Neural crest cell (in vitro differentiated cells): ENCODE measurements at regions not wholly inside any gene's neighbourhood (a gene's known extent, or its start where the extent isn't known, plus 50 kb on each side); places are given as distances from the start of the nearest gene placed in this dataset.

Experiments
- DNase-seq: peaks from one replicate; pipeline ENCODE4 v3.0.0; 2021; ENCODE audit warnings: low read depth, mixed read lengths, low spot score
- H3K27ac Mint-ChIP-seq: one replicate; pipeline ENCODE4 v1.8.0; 2021; ENCODE audit warnings: mild to moderate bottlenecking, mixed read lengths; ENCODE audit not compliant: unreplicated experiment
- H3K27me3 Mint-ChIP-seq: 2 replicates; pipeline ENCODE4 v1.8.0; 2021; ENCODE audit warnings: low read depth, mild to moderate bottlenecking, mixed read lengths
- H3K36me3 Mint-ChIP-seq: 2 replicates; pipeline ENCODE4 v1.8.0; 2021; ENCODE audit warnings: low read depth, mild to moderate bottlenecking, mixed read lengths
- H3K4me1 Mint-ChIP-seq: 2 replicates; pipeline ENCODE4 v1.8.0; 2021; ENCODE audit warnings: mixed read lengths
- H3K4me3 Mint-ChIP-seq: one replicate; pipeline ENCODE4 v1.8.0; 2021; ENCODE audit warnings: mild to moderate bottlenecking, mixed read lengths
- H3K9me3 Mint-ChIP-seq: 2 replicates; pipeline ENCODE4 v1.8.0; 2021; ENCODE audit warnings: mixed read lengths
- TF ChIP-seq, protein P1 (sequence below): fragments of 200-600 bp; sonication (generic); conservative IDR thresholded peaks from 2 replicates; pipeline ENCODE4 v1.5.0; 2021; ENCODE audit warnings: antibody characterized with exemption, mild to moderate bottlenecking

DNA sequence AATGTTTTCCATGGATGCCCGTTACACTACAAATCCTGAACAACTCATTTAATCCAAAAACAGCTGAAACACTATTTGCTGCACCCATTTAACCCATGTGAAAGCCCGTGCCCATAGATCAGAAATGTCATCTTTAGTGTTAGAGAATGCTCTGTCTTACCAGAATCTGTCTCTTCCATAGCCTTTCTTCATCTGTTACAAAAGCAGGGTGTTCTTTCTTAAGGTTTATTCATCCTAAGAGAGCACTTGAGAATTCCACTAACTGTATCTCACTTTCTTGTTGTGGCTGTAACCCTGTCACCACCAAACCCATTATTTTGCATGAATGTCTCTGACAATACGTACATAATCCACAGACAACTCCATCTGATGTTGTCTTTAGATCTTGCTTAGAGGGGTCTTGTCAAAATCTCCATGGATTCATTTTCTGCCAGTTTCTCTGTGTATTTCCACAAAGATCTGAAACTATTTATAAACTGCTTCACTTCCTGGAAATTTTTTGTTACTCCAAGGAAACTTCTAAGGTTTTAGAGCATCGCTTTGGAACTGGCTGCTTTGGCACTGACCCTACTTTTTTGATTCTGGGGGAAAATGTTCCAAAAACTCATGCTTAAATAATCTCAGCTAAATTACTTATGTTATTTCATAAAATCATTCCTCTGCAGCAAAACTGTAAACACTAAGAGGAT lies 167.8 kb upstream of the CCDC54 start:
- Mint-ChIP-seq H3K36me3 (no peaks in the 10 kb centered on the region), H3K27ac (no peak overlapping the region), H3K27me3 (no peaks in the 10 kb centered on the region), H3K4me3 (no peak overlapping the region), H3K4me1 (peaks cover 31% of the 10 kb centered on the region), H3K9me3 (no peaks in the 10 kb centered on the region)
- DNase-seq = no peak
- TF ChIP-seq, protein P1, sequence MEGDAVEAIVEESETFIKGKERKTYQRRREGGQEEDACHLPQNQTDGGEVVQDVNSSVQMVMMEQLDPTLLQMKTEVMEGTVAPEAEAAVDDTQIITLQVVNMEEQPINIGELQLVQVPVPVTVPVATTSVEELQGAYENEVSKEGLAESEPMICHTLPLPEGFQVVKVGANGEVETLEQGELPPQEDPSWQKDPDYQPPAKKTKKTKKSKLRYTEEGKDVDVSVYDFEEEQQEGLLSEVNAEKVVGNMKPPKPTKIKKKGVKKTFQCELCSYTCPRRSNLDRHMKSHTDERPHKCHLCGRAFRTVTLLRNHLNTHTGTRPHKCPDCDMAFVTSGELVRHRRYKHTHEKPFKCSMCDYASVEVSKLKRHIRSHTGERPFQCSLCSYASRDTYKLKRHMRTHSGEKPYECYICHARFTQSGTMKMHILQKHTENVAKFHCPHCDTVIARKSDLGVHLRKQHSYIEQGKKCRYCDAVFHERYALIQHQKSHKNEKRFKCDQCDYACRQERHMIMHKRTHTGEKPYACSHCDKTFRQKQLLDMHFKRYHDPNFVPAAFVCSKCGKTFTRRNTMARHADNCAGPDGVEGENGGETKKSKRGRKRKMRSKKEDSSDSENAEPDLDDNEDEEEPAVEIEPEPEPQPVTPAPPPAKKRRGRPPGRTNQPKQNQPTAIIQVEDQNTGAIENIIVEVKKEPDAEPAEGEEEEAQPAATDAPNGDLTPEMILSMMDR = no peak

- no peak overlapping the region for H3K27ac Mint-ChIP-seq
- no peak overlapping the region for H3K4me3 Mint-ChIP-seq
- peaks cover 31% of the 10 kb centered on the region for H3K4me1 Mint-ChIP-seq
- DNase-seq = no peak
- no peaks in the 10 kb centered on the region for H3K27me3 Mint-ChIP-seq
- H3K36me3 Mint-ChIP-seq = peaks cover 2% of the 10 kb centered on the region
- peaks cover 3% of the 10 kb centered on the region for H3K9me3 Mint-ChIP-seq
- TF ChIP-seq, protein P1 = no peak
Observed at GRCh38 chr3:107211608-107212007, 165.6 kb upstream of the CCDC54 start.

DNA sequence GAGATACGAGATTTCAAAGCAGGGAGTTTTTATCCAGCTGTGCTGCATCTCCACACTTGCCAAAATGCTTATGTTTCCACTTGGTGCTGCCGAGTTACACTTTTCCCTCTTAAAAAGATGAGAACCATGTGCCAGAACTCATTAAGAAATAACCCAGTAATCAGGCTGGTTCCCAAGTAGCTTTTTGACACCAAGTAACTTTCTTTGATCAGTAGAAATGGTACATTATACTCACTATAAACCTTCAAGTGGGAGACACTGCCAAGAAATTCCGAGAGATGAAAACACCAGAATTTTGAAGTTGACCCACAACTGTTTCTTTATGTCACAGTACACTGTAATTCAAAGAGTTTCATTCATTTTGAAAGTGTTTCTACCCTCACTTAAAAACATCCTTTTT lies 164.6 kb upstream of the CCDC54 start:
- Mint-ChIP-seq H3K9me3 (peaks cover 3% of the 10 kb centered on the region), H3K4me3 (no peak overlapping the region), H3K27me3 (no peaks in the 10 kb centered on the region), H3K27ac (no peak overlapping the region), H3K4me1 (peaks cover 27% of the 10 kb centered on the region), H3K36me3 (peaks cover 2% of the 10 kb centered on the region)
- DNase-seq = no peak
- TF ChIP-seq, protein P1 = no peak

DNA sequence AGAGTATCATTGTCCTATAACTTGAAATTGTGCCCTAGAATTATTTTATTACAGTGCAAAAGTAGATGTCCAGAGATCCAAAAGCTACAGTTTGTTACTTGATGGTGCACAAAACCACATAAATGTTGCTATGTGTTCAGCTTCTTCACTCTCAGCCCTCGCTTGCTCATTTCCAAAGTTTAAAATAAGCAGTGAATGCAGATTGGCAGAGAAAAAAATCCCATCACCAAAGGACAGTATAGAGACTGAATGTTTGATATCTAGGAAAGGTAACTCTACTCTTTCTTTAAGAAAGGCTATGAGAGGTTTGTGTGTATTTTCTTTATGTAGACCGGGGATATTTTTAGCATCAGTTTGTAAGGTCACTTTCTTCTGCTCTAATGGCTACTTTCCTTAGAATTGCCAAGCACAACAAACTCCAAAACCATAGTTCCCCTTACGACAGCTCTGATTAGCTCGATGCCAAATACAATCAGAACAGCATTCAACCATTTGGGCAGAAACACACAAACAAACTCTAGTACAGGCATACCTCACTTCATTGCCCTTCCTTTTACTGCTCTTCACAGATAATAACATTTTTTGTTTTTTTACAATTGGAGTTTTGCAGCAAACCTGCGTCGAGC lies 164.1 kb upstream of the CCDC54 start:
- H3K27ac Mint-ChIP-seq = no peak overlapping the region
- H3K4me3 Mint-ChIP-seq = no peak overlapping the region
- no peak for DNase-seq
- peaks cover 21% of the 10 kb centered on the region for H3K4me1 Mint-ChIP-seq
- TF ChIP-seq, protein P1 = no peak
- peaks cover 3% of the 10 kb centered on the region for H3K9me3 Mint-ChIP-seq
- H3K27me3 Mint-ChIP-seq = no peaks in the 10 kb centered on the region
- H3K36me3 Mint-ChIP-seq = peaks cover 2% of the 10 kb centered on the region

- H3K36me3 Mint-ChIP-seq = peaks cover 2% of the 10 kb centered on the region
- H3K27me3 Mint-ChIP-seq = no peaks in the 10 kb centered on the region
- TF ChIP-seq, protein P1 = no peak
- DNase-seq = no peak
- peaks cover 18% of the 10 kb centered on the region for H3K4me1 Mint-ChIP-seq
- H3K4me3 Mint-ChIP-seq = no peak overlapping the region
- no peak overlapping the region for H3K27ac Mint-ChIP-seq
- peaks cover 3% of the 10 kb centered on the region for H3K9me3 Mint-ChIP-seq
Observed at GRCh38 chr3:107216229-107216628, 161.0 kb upstream of the CCDC54 start.
